Stomach (tissue), 4 donors: ENCODE measurements at regions not wholly inside any gene's neighbourhood (a gene's known extent, or its start where the extent isn't known, plus 50 kb on each side); places are given as distances from the start of the nearest gene placed in this dataset.

ENCODE experiments used
- CTCF ChIP-seq, 7 experiments: fragments of 450-650 bp in 4 of 7; fragments of 200-600 bp in 3 of 7; sonication (generic) in 3 of 7; IDR thresholded peaks; one replicate each; pipeline ENCODE4 v1.5.1; 2016 to 2019; ENCODE audit warnings: antibody characterized with exemption in 7 of 7, control low read depth in 2 of 7, mild to moderate bottlenecking in 1 of 7
- POLR2A ChIP-seq, 4 donors: fragments of 450-650 bp; IDR thresholded peaks; one replicate each; pipeline ENCODE4 v1.6.1; 2016; ENCODE audit warnings: antibody characterized with exemption in 4 of 4, control low read depth in 2 of 4, mild to moderate bottlenecking in 1 of 4, moderate library complexity in 1 of 4
- POLR2AphosphoS5 ChIP-seq, 3 donors: sonication (generic); formaldehyde crosslinking; IDR thresholded peaks; one replicate each; pipeline ENCODE4 v1.6.1; 2016; ENCODE audit warnings: antibody characterized with exemption in 3 of 3

GRCh38 chr21:23740463-23740862, 1866.8 kb downstream of the MRPL39 start:
- TF ChIP-seq CTCF (IDR thresholded peaks at IDR 0.05) = no peak
- TF ChIP-seq POLR2AphosphoS5 (IDR thresholded peaks at IDR 0.05) = no peak
- TF ChIP-seq POLR2A (IDR thresholded peaks at IDR 0.05) = no peak
